Activated naive CD4-positive, alpha-beta T cell treated with anti-CD3 and anti-CD28 coated beads, Interleukin-2, amount 10 ng/mL, durations not matched to agents 7 days and 5 days (primary cell): ENCODE measurements at regions not wholly inside any gene's neighbourhood (a gene's known extent, or its start where the extent isn't known, plus 50 kb on each side); places are given as distances from the start of the nearest gene placed in this dataset.
"Not testable (repeated sequence)": the region's sequence is repeated elsewhere in the genome, so short reads cannot be mapped to it uniquely, and the experiment has no call there.

Experiments used
- CTCF ChIA-PET: fragments of 350-600 bp; sonication (Branson Sonifier 250); formaldehyde crosslinking; loops from one replicate; lab custom pipeline; 2021; ENCODE audit warnings: antibody characterized with exemption; lab: Charles Lee
- DNase-seq: peaks from one replicate; pipeline ENCODE4 v3.0.0-alpha.2; 2020
- H3K27ac Mint-ChIP-seq: one replicate; pipeline ENCODE4 v1.8.0; 2021; ENCODE audit warnings: mild to moderate bottlenecking, moderate library complexity, mixed read lengths
- H3K27me3 Mint-ChIP-seq: one replicate; pipeline ENCODE4 v1.8.0; 2021; ENCODE audit warnings: mild to moderate bottlenecking, mixed read lengths
- H3K36me3 Mint-ChIP-seq: one replicate; pipeline ENCODE4 v1.8.0; 2021; ENCODE audit warnings: mixed read lengths
- H3K4me1 Mint-ChIP-seq: one replicate; pipeline ENCODE4 v1.8.0; 2021; ENCODE audit warnings: mixed read lengths
- H3K4me3 Mint-ChIP-seq: one replicate; pipeline ENCODE4 v1.8.0; 2021; ENCODE audit warnings: mild to moderate bottlenecking, moderate library complexity, mixed read lengths
- H3K9me3 Mint-ChIP-seq: one replicate; pipeline ENCODE4 v1.8.0; 2021; ENCODE audit warnings: mixed read lengths

GRCh38 chr2:129810521-129810920, 168.9 kb upstream of the RAB6C start:
- peaks cover 8% of the 10 kb centered on the region for H3K27me3 Mint-ChIP-seq

GRCh38 chr2:129812071-129812470, 167.4 kb upstream of the RAB6C start:
- H3K9me3 Mint-ChIP-seq = peaks cover 4% of the 10 kb centered on the region
- no peaks in the 10 kb centered on the region for H3K36me3 Mint-ChIP-seq
- no peak overlapping the region for H3K4me3 Mint-ChIP-seq
- DNase-seq = no peak
- H3K27me3 Mint-ChIP-seq = peaks cover 8% of the 10 kb centered on the region
- H3K4me1 Mint-ChIP-seq = no peaks in the 10 kb centered on the region
- no peak overlapping the region for H3K27ac Mint-ChIP-seq
- CTCF ChIA-PET = no interaction called here

More at GRCh38 chr2:129810521-129810920, 168.9 kb upstream of the RAB6C start:
- Mint-ChIP-seq H3K36me3 (no peaks in the 10 kb centered on the region), H3K27ac (no peak overlapping the region), H3K4me3 (no peak overlapping the region), H3K4me1 (no peaks in the 10 kb centered on the region), H3K9me3 (no peaks in the 10 kb centered on the region)
- no peak for DNase-seq
- CTCF ChIA-PET = no interaction called here

- Mint-ChIP-seq H3K27ac (no peak overlapping the region), H3K27me3 (peaks cover 8% of the 10 kb centered on the region), H3K4me1 (no peaks in the 10 kb centered on the region), H3K9me3 (peaks cover 4% of the 10 kb centered on the region), H3K4me3 (no peak overlapping the region), H3K36me3 (no peaks in the 10 kb centered on the region)
- CTCF ChIA-PET = no interaction called here
- DNase-seq = no peak
Measured at GRCh38 chr2:129812654-129813053, 166.8 kb upstream of the RAB6C start.

GRCh38 chr2:129813404-129813803, 166.1 kb upstream of the RAB6C start:
- H3K4me3 Mint-ChIP-seq = no peak overlapping the region
- H3K27me3 Mint-ChIP-seq = peaks cover 8% of the 10 kb centered on the region
- CTCF ChIA-PET = no interaction called here
- H3K4me1 Mint-ChIP-seq = no peaks in the 10 kb centered on the region
- DNase-seq = no peak
- H3K36me3 Mint-ChIP-seq = no peaks in the 10 kb centered on the region
- peaks cover 4% of the 10 kb centered on the region for H3K9me3 Mint-ChIP-seq
- no peak overlapping the region for H3K27ac Mint-ChIP-seq

GRCh38 chr2:129816813-129817574, 162.5 kb upstream of the RAB6C start:
- CTCF ChIA-PET = no interaction called here
- Mint-ChIP-seq H3K36me3 (no peaks in the 10 kb centered on the region), H3K27me3 (no peaks in the 10 kb centered on the region), H3K4me1 (no peaks in the 10 kb centered on the region), H3K27ac (no peak overlapping the region), H3K4me3 (no peak overlapping the region), H3K9me3 (peaks cover 4% of the 10 kb centered on the region)
- no peak for DNase-seq

- H3K27ac Mint-ChIP-seq = no peak overlapping the region
- CTCF ChIA-PET = no interaction called here
- no peak for DNase-seq
- H3K9me3 Mint-ChIP-seq = peaks cover 4% of the 10 kb centered on the region
- no peaks in the 10 kb centered on the region for H3K27me3 Mint-ChIP-seq
- no peaks in the 10 kb centered on the region for H3K4me1 Mint-ChIP-seq
- H3K4me3 Mint-ChIP-seq = no peak overlapping the region
- no peaks in the 10 kb centered on the region for H3K36me3 Mint-ChIP-seq
Measured at GRCh38 chr2:129819855-129820254, 159.6 kb upstream of the RAB6C start.

- H3K9me3 Mint-ChIP-seq = peaks cover under 1% of the 10 kb centered on the region
- H3K4me1 Mint-ChIP-seq = no peaks in the 10 kb centered on the region
- H3K4me3 Mint-ChIP-seq = no peak overlapping the region
- no peaks in the 10 kb centered on the region for H3K27me3 Mint-ChIP-seq
- no peak overlapping the region for H3K27ac Mint-ChIP-seq
- H3K36me3 Mint-ChIP-seq = no peaks in the 10 kb centered on the region
- CTCF ChIA-PET = no interaction called here
- no peak for DNase-seq
Measured at GRCh38 chr2:129820908-129821307, 158.6 kb upstream of the RAB6C start.

GRCh38 chr2:129821445-129821844, 158.0 kb upstream of the RAB6C start:
- DNase-seq = no peak
- no peaks in the 10 kb centered on the region for H3K4me1 Mint-ChIP-seq
- CTCF ChIA-PET = no interaction called here
- no peaks in the 10 kb centered on the region for H3K9me3 Mint-ChIP-seq
- H3K27ac Mint-ChIP-seq = no peak overlapping the region
- H3K27me3 Mint-ChIP-seq = no peaks in the 10 kb centered on the region
- H3K4me3 Mint-ChIP-seq = no peak overlapping the region
- H3K36me3 Mint-ChIP-seq = no peaks in the 10 kb centered on the region

- Mint-ChIP-seq H3K27ac (no peak overlapping the region), H3K36me3 (no peaks in the 10 kb centered on the region), H3K4me3 (no peak overlapping the region), H3K9me3 (no peaks in the 10 kb centered on the region), H3K4me1 (no peaks in the 10 kb centered on the region), H3K27me3 (no peaks in the 10 kb centered on the region)
- DNase-seq = no peak
- CTCF ChIA-PET = no interaction called here
Measured at GRCh38 chr2:129823044-129823443, 156.4 kb upstream of the RAB6C start.

- no peaks in the 10 kb centered on the region for H3K27me3 Mint-ChIP-seq
- H3K4me1 Mint-ChIP-seq = no peaks in the 10 kb centered on the region
- no peak for DNase-seq
- no peak overlapping the region for H3K4me3 Mint-ChIP-seq
- no peak overlapping the region for H3K27ac Mint-ChIP-seq
- H3K36me3 Mint-ChIP-seq = no peaks in the 10 kb centered on the region
- peaks cover 3% of the 10 kb centered on the region for H3K9me3 Mint-ChIP-seq
- CTCF ChIA-PET = no interaction called here
Measured at GRCh38 chr2:129827311-129828090, 152.0 kb upstream of the RAB6C start.

GRCh38 chr2:129828792-129829191, 150.7 kb upstream of the RAB6C start:
- Mint-ChIP-seq H3K27me3 (no peaks in the 10 kb centered on the region), H3K4me3 (no peak overlapping the region), H3K36me3 (no peaks in the 10 kb centered on the region), H3K4me1 (no peaks in the 10 kb centered on the region), H3K27ac (no peak overlapping the region), H3K9me3 (peaks cover 3% of the 10 kb centered on the region)
- CTCF ChIA-PET = no interaction called here
- no peak for DNase-seq

- no peak overlapping the region for H3K27ac Mint-ChIP-seq
- H3K36me3 Mint-ChIP-seq = no peaks in the 10 kb centered on the region
- peaks cover 3% of the 10 kb centered on the region for H3K9me3 Mint-ChIP-seq
- H3K27me3 Mint-ChIP-seq = no peaks in the 10 kb centered on the region
- CTCF ChIA-PET = no interaction called here
- no peaks in the 10 kb centered on the region for H3K4me1 Mint-ChIP-seq
- DNase-seq = no peak
- H3K4me3 Mint-ChIP-seq = no peak overlapping the region
Measured at GRCh38 chr2:129829588-129829987, 149.9 kb upstream of the RAB6C start.

GRCh38 chr2:129831018-129831417, 148.4 kb upstream of the RAB6C start:
- Mint-ChIP-seq H3K36me3 (no peaks in the 10 kb centered on the region), H3K9me3 (peaks cover 3% of the 10 kb centered on the region), H3K4me1 (no peaks in the 10 kb centered on the region), H3K27me3 (no peaks in the 10 kb centered on the region), H3K27ac (no peak overlapping the region), H3K4me3 (no peak overlapping the region)
- CTCF ChIA-PET = no interaction called here
- DNase-seq = no peak

GRCh38 chr2:129833465-129833864, 146.0 kb upstream of the RAB6C start:
- DNase-seq, H3K4me3 Mint-ChIP-seq, H3K27ac Mint-ChIP-seq, H3K9me3 Mint-ChIP-seq, H3K36me3 Mint-ChIP-seq, CTCF ChIA-PET, H3K27me3 Mint-ChIP-seq, H3K4me1 Mint-ChIP-seq: not testable (repeated sequence)

- DNase-seq = no peak
Measured at GRCh38 chr2:129847043-129847442, 132.4 kb upstream of the RAB6C start.

More at GRCh38 chr2:129847043-129847442, 132.4 kb upstream of the RAB6C start:
- Mint-ChIP-seq H3K4me1 (no peaks in the 10 kb centered on the region), H3K27me3 (peaks cover 11% of the 10 kb centered on the region), H3K9me3 (peaks cover 2% of the 10 kb centered on the region), H3K4me3 (no peak overlapping the region), H3K36me3 (no peaks in the 10 kb centered on the region), H3K27ac (no peak overlapping the region)
- CTCF ChIA-PET = no interaction called here
